Glutamatergic neuron (in vitro differentiated cells): ENCODE measurements at regions not wholly inside any gene's neighbourhood (a gene's known extent, or its start where the extent isn't known, plus 50 kb on each side); places are given as distances from the start of the nearest gene placed in this dataset.

ENCODE experiments used
- DNase-seq: peaks from one replicate; pipeline ENCODE4 v3.0.0; 2022
- H3K27ac Mint-ChIP-seq: one replicate; pipeline ENCODE4 v1.8.0; 2020; ENCODE audit warnings: mild to moderate bottlenecking, mixed read lengths, inconsistent platforms; ENCODE audit not compliant: unreplicated experiment
- H3K27me3 Mint-ChIP-seq: one replicate; pipeline ENCODE4 v1.8.0; 2020; ENCODE audit warnings: mild to moderate bottlenecking, moderate library complexity, mixed read lengths, inconsistent platforms; ENCODE audit not compliant: unreplicated experiment
- H3K36me3 Mint-ChIP-seq: one replicate; pipeline ENCODE4 v1.8.0; 2020; ENCODE audit warnings: mild to moderate bottlenecking, mixed read lengths, inconsistent platforms; ENCODE audit not compliant: unreplicated experiment
- H3K4me1 Mint-ChIP-seq: one replicate; pipeline ENCODE4 v1.8.0; 2020; ENCODE audit warnings: mild to moderate bottlenecking, low read depth, mixed read lengths, inconsistent platforms; ENCODE audit not compliant: unreplicated experiment
- H3K4me3 Mint-ChIP-seq: one replicate; pipeline ENCODE4 v1.8.0; 2020; ENCODE audit warnings: mild to moderate bottlenecking, mixed read lengths, inconsistent platforms; ENCODE audit not compliant: unreplicated experiment
- H3K9me3 Mint-ChIP-seq: one replicate; pipeline ENCODE4 v1.8.0; 2020; ENCODE audit warnings: mild to moderate bottlenecking, moderate library complexity, mixed read lengths, inconsistent platforms; ENCODE audit not compliant: unreplicated experiment
- TF ChIP-seq, protein P1 (sequence below): fragments of 200-600 bp; sonication (generic); IDR thresholded peaks from one replicate; pipeline ENCODE4 v1.5.0; 2021; ENCODE audit not compliant: partially characterized antibody, unreplicated experiment

DNA sequence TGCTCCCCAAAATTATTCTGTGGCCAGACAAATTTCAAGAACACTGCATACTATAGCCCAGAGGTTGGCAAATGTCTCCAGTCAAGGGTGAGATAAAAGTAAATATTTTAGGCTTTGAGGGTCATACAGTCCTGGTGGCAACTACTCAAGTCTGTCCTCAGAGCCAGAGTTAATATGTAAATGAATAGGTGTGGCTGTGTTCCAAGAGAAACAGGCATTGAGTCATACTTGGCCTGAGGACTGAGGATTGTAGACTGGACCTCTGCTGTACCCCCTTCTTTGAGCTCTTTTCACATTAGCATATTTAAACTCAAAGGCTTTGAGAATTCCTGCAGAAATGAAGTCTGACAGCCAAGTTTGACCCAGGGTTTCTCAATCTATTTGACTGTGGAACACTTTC, 129.2 kb upstream of the PTCH1 start:
- no peak overlapping the region for H3K27ac Mint-ChIP-seq
- no peak overlapping the region for H3K4me3 Mint-ChIP-seq
- no peaks in the 10 kb centered on the region for H3K9me3 Mint-ChIP-seq
- H3K27me3 Mint-ChIP-seq: peaks cover 3% of the 10 kb centered on the region
- H3K4me1 Mint-ChIP-seq: no peaks in the 10 kb centered on the region
- H3K36me3 Mint-ChIP-seq: no peaks in the 10 kb centered on the region
- DNase-seq: no peak
- TF ChIP-seq, protein P1, sequence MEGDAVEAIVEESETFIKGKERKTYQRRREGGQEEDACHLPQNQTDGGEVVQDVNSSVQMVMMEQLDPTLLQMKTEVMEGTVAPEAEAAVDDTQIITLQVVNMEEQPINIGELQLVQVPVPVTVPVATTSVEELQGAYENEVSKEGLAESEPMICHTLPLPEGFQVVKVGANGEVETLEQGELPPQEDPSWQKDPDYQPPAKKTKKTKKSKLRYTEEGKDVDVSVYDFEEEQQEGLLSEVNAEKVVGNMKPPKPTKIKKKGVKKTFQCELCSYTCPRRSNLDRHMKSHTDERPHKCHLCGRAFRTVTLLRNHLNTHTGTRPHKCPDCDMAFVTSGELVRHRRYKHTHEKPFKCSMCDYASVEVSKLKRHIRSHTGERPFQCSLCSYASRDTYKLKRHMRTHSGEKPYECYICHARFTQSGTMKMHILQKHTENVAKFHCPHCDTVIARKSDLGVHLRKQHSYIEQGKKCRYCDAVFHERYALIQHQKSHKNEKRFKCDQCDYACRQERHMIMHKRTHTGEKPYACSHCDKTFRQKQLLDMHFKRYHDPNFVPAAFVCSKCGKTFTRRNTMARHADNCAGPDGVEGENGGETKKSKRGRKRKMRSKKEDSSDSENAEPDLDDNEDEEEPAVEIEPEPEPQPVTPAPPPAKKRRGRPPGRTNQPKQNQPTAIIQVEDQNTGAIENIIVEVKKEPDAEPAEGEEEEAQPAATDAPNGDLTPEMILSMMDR: no peak

GRCh38 chr9:95645579-95645978, 128.8 kb upstream of the PTCH1 start:
- TF ChIP-seq, protein P1: no peak

DNA sequence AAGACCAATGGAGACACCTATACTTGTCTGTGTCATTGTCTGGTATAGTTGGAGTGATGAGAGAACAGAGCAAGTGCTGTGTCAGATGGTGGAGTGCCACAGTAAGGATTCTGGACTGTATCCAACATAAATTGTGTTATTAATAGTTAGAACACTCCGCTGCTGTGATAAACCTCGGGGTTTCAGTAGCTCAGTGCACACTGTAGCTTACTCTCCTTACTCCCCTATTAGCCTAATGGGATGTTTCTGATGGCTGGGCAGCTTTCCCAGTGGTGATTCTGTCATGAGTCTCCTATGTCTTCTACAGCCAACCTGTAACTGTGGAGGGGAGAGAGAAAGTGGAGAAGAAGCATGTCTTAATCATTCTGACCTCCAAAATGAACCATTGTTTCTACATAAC, 127.6 kb upstream of the PTCH1 start:
- Mint-ChIP-seq H3K9me3 (peaks cover 2% of the 10 kb centered on the region), H3K4me1 (peaks cover 3% of the 10 kb centered on the region), H3K4me3 (no peak overlapping the region), H3K27ac (no peak overlapping the region), H3K36me3 (no peaks in the 10 kb centered on the region), H3K27me3 (peaks cover 3% of the 10 kb centered on the region)
- TF ChIP-seq, protein P1: no peak
- no peak for DNase-seq

More at GRCh38 chr9:95645579-95645978, 128.8 kb upstream of the PTCH1 start:
- Mint-ChIP-seq H3K36me3 (no peaks in the 10 kb centered on the region), H3K4me3 (no peak overlapping the region), H3K4me1 (no peaks in the 10 kb centered on the region), H3K27me3 (peaks cover 3% of the 10 kb centered on the region), H3K27ac (no peak overlapping the region), H3K9me3 (no peaks in the 10 kb centered on the region)
- no peak for DNase-seq

DNA sequence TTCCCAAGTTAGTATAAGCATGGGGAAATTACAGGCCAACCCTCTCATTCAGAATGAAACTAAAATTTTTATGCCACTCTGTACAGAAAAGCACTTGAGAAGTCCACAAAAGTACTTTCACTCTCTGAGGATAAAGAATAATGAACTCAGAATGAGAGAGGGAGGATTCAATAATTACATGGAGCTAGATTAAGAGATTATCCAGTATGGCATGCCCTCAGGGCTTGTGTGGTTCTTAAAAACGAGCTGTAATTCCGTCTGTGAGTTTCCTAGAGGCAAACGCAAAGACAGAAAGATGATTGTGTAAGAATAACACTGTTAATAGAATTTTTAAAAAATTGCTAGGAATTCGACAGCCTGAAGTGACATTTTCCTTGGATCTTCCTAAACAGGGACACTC, 126.8 kb upstream of the PTCH1 start:
- DNase-seq: no peak
- Mint-ChIP-seq H3K27ac (no peak overlapping the region), H3K4me3 (no peak overlapping the region), H3K4me1 (peaks cover 3% of the 10 kb centered on the region), H3K27me3 (peaks cover 2% of the 10 kb centered on the region), H3K9me3 (peaks cover 2% of the 10 kb centered on the region), H3K36me3 (no peaks in the 10 kb centered on the region)
- TF ChIP-seq, protein P1: no peak

DNA sequence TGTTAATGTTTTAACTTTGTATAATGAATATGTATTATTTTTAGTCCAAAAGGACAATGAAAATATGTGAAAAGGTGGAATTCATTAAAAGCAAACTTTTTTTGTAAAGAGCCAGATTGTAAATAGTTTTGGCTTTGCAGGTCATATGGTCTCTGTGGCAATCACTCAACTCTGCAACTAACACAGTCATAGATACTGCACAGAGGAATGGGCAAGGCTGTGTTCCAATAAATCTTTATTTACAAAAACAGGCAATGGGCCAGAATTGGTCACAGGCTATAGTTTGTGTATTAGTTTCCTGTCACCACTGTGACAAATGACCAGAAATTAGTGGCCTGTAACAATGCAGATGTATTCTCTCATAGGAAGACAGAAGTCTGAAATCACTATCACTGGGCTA, 125.4 kb upstream of the PTCH1 start:
- Mint-ChIP-seq H3K36me3 (no peaks in the 10 kb centered on the region), H3K9me3 (peaks cover 2% of the 10 kb centered on the region), H3K4me3 (no peak overlapping the region), H3K4me1 (peaks cover 3% of the 10 kb centered on the region), H3K27ac (no peak overlapping the region), H3K27me3 (peaks cover 2% of the 10 kb centered on the region)
- DNase-seq: no peak
- TF ChIP-seq, protein P1: no peak
